Thyroid gland (tissue), 4 donors: ENCODE measurements at regions not wholly inside any gene's neighbourhood (a gene's known extent, or its start where the extent isn't known, plus 50 kb on each side); places are given as distances from the start of the nearest gene placed in this dataset.

ENCODE experiments used
- CTCF ChIP-seq, 6 experiments: fragments of 200-600 bp in 3 of 6; fragments of 450-650 bp in 3 of 6; sonication (generic) in 3 of 6; IDR thresholded peaks; one replicate each; pipeline ENCODE4 v1.5.1; 2016 to 2019; ENCODE audit warnings: antibody characterized with exemption in 6 of 6, mild to moderate bottlenecking in 2 of 6, inconsistent platforms in 1 of 6, moderate library complexity in 1 of 6
- POLR2A ChIP-seq, 2 donors: fragments of 450-650 bp; IDR thresholded peaks; one replicate each; pipeline ENCODE4 v1.6.1; 2017; ENCODE audit warnings: antibody characterized with exemption in 2 of 2, mild to moderate bottlenecking in 2 of 2, moderate library complexity in 1 of 2

DNA sequence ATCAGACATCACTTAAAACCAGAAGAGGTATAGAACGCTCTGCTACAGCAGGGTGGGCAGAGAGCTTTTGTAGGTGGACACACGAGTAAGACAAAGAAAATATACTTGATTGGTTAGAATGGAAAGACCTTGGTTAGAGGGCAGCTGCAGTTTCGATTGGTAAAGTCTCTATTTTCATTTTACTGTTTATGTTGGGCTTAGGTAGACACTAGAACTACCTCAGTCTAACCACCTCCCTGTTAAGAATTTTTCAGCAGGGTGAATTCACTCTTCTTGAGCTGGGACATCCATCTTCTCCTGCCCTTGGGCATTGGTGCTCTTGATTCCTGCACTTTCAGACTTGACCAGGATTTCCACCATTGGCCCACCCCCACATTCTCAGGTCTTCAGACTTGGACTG, 116.3 kb downstream of the BASP1 start:
- no peak for TF ChIP-seq CTCF (IDR thresholded peaks at IDR 0.05)
- no peak for TF ChIP-seq POLR2A (IDR thresholded peaks at IDR 0.05)
